Right atrium auricular region (tissue), 2 donors: ENCODE measurements at regions not wholly inside any gene's neighbourhood (a gene's known extent, or its start where the extent isn't known, plus 50 kb on each side); places are given as distances from the start of the nearest gene placed in this dataset.

ENCODE experiments used
- DNase-seq: peaks from one replicate; pipeline ENCODE4 v3.0.0-alpha.2; 2019; ENCODE audit warnings: low spot score
- H3K27ac ChIP-seq, 2 donors: fragments of 200-600 bp; sonication (generic); 1 replicate in 1 of 2; 2 replicates in 1 of 2; pipeline ENCODE4 v1.5.1; 2016 to 2019
- H3K27me3 ChIP-seq, 2 donors: fragments of 200-600 bp; sonication (generic); one replicate each; pipeline versions ENCODE4 v1.5.1 to v1.6.0; 2017 to 2019
- H3K36me3 ChIP-seq: fragments of 200-600 bp; sonication (generic); one replicate; pipeline ENCODE4 v1.5.1; 2016
- H3K4me1 ChIP-seq, 2 donors: fragments of 200-600 bp; sonication (generic); one replicate each; pipeline versions ENCODE4 v1.5.1 to v1.6.0; 2017 to 2019
- H3K4me3 ChIP-seq, 2 donors: fragments of 200-600 bp; sonication (generic); 1 replicate in 1 of 2; 2 replicates in 1 of 2; pipeline ENCODE4 v1.5.1; 2017 to 2019; ENCODE audit warnings: mild to moderate bottlenecking in 1 of 2, moderate library complexity in 1 of 2
- H3K9me3 ChIP-seq, 2 donors: fragments of 200-600 bp; sonication (generic); one replicate each; pipeline ENCODE4 v1.5.1; 2019
- TF ChIP-seq, protein P1 (sequence below), 2 donors: fragments of 200-600 bp; sonication (generic); IDR thresholded peaks; one replicate each; pipeline ENCODE4 v1.5.1; 2019; ENCODE audit warnings: antibody characterized with exemption in 2 of 2

GRCh38 chr2:33712674-33713073 lies 113.6 kb upstream of the FAM98A start:
- DNase-seq = no peak
- Histone ChIP-seq H3K27ac (no peak overlapping the region), H3K4me1 (no peaks in the 10 kb centered on the region), H3K4me3 (no peak overlapping the region), H3K36me3 (no peaks in the 10 kb centered on the region), H3K9me3 (no peaks in the 10 kb centered on the region), H3K27me3 (no peaks in the 10 kb centered on the region)
- TF ChIP-seq, protein P1, sequence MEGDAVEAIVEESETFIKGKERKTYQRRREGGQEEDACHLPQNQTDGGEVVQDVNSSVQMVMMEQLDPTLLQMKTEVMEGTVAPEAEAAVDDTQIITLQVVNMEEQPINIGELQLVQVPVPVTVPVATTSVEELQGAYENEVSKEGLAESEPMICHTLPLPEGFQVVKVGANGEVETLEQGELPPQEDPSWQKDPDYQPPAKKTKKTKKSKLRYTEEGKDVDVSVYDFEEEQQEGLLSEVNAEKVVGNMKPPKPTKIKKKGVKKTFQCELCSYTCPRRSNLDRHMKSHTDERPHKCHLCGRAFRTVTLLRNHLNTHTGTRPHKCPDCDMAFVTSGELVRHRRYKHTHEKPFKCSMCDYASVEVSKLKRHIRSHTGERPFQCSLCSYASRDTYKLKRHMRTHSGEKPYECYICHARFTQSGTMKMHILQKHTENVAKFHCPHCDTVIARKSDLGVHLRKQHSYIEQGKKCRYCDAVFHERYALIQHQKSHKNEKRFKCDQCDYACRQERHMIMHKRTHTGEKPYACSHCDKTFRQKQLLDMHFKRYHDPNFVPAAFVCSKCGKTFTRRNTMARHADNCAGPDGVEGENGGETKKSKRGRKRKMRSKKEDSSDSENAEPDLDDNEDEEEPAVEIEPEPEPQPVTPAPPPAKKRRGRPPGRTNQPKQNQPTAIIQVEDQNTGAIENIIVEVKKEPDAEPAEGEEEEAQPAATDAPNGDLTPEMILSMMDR (IDR thresholded peaks at IDR 0.05) = no peak

GRCh38 chr2:33709951-33710350 lies 110.9 kb upstream of the FAM98A start:
- DNase-seq = no peak
- TF ChIP-seq, protein P1 (IDR thresholded peaks at IDR 0.05) = no peak
- H3K4me3 ChIP-seq = no peak overlapping the region
- H3K4me1 ChIP-seq = no peaks in the 10 kb centered on the region
- no peaks in the 10 kb centered on the region for H3K27me3 ChIP-seq
- no peaks in the 10 kb centered on the region for H3K36me3 ChIP-seq
- H3K27ac ChIP-seq = no peak overlapping the region
- no peaks in the 10 kb centered on the region for H3K9me3 ChIP-seq

DNA sequence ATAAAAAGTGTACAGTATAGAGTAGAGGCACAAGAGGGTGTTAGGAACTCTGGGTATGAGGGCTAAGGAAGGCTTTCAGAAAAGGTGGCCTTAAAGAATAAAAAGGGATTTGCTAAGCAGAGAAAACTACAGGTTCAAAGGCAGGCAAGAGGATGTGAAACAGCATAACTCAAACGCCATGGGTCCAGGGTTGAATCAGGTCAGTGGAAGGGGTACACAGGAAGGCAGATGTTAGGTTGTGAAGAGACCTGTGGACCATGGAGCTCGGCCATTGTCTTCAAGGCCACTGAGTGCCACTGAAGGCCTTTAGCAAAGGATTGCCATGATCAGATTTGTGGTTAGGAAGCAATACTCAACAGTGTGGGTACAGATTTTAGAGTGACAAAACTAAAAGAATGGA lies 108.2 kb upstream of the FAM98A start:
- Histone ChIP-seq H3K27me3 (no peaks in the 10 kb centered on the region), H3K27ac (no peak overlapping the region), H3K9me3 (no peaks in the 10 kb centered on the region), H3K36me3 (no peaks in the 10 kb centered on the region), H3K4me3 (no peak overlapping the region), H3K4me1 (no peaks in the 10 kb centered on the region)
- DNase-seq = no peak
- TF ChIP-seq, protein P1 (IDR thresholded peaks at IDR 0.05) = no peak

DNA sequence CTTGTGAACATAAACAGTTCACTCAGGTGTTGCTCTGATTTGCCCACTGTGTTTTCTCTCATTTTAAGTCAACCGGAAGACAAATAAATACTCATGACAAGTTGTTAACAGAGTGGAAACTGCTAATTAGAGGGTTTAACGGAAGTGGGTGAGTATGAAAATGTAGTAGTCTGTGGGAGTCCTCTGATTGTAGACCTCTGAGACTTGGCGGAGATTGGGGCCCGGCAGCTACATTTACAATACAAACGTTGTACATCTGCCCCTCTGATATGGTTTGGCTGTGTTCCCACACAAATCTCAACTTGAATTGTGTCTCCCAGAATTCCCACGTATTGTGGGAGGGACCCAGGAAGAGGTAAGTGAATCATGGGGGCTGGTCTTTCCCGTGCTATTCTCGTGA lies 107.3 kb upstream of the FAM98A start:
- H3K4me3 ChIP-seq = no peak overlapping the region
- no peaks in the 10 kb centered on the region for H3K36me3 ChIP-seq
- no peaks in the 10 kb centered on the region for H3K9me3 ChIP-seq
- H3K4me1 ChIP-seq = no peaks in the 10 kb centered on the region
- H3K27me3 ChIP-seq = no peaks in the 10 kb centered on the region
- no peak overlapping the region for H3K27ac ChIP-seq
- no peak for DNase-seq
- TF ChIP-seq, protein P1 (IDR thresholded peaks at IDR 0.05) = no peak

DNA sequence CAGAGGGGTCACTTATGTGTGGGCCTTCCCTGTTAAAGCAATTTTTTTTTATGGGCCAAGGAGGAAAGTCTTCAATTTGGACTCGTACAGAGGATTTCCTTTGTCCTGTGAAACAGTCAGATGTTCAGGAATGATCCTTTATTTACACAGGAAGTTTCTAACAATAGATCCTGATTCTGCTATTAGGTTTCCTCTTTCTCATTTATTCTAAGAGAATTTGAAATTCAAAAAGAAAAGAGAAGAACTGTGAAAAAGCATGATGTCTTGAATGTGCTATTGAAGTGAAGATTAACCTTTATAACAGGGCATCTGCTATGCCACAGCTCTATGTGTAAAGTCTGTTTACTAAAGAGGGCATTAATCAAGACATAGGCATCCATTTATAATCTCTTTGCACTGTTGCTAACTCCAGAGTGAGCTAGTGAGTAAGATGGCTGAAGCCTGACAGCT lies 105.3 kb upstream of the FAM98A start:
- Histone ChIP-seq H3K9me3 (no peaks in the 10 kb centered on the region), H3K36me3 (no peaks in the 10 kb centered on the region), H3K4me3 (no peak overlapping the region), H3K27ac (no peak overlapping the region), H3K4me1 (no peaks in the 10 kb centered on the region), H3K27me3 (no peaks in the 10 kb centered on the region)
- no peak for DNase-seq
- TF ChIP-seq, protein P1 (IDR thresholded peaks at IDR 0.05) = no peak

DNA sequence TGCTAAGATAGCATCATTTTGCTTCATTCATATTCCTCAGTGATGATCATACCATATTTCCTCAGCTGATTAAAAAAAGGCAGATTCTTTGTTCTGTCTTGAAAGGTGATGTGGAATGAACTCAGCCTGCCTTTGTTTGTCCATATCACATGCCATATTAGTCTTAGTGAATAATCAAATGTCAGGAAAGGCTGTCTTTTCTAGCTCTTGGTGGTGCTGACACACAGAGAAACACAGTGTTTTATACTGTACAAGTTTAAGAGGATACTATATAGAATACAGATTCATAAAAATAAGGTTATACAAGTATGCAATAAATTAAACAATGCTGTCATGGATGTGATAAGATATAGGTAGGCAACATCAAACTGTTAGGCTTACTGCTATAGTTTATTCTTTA lies 97.1 kb upstream of the FAM98A start:
- Histone ChIP-seq H3K4me1 (no peaks in the 10 kb centered on the region), H3K36me3 (no peaks in the 10 kb centered on the region), H3K4me3 (no peak overlapping the region), H3K9me3 (no peaks in the 10 kb centered on the region), H3K27me3 (no peaks in the 10 kb centered on the region), H3K27ac (no peak overlapping the region)
- TF ChIP-seq, protein P1 (IDR thresholded peaks at IDR 0.05) = no peak
- DNase-seq = no peak
